Loucy (cell line): ENCODE measurements at regions not wholly inside any gene's neighbourhood (a gene's known extent, or its start where the extent isn't known, plus 50 kb on each side); places are given as distances from the start of the nearest gene placed in this dataset.

Experiments used
- H2AFZ ChIP-seq: fragments of 200-600 bp; sonication (generic); 2 replicates; pipeline ENCODE4 v1.6.0; 2016; ENCODE audit warnings: antibody characterized with exemption, mild to moderate bottlenecking, low read length, moderate library complexity
- H3F3A ChIP-seq: fragments of 200-600 bp; 2 replicates; pipeline ENCODE4 v1.6.0; 2016; ENCODE audit warnings: antibody characterized with exemption, low read depth, mild to moderate bottlenecking
- H3K27me3 ChIP-seq: fragments of 200-600 bp; sonication (generic); 2 replicates; pipeline ENCODE4 v1.6.1; 2014; ENCODE audit warnings: low read length, mild to moderate bottlenecking; ENCODE audit not compliant: insufficient read depth, poor library complexity, severe bottlenecking
- H3K36me3 ChIP-seq: fragments of 200-600 bp; sonication (generic); 2 replicates; pipeline ENCODE4 v1.6.1; 2016; ENCODE audit warnings: low read length; ENCODE audit not compliant: insufficient read depth
- H3K4me1 ChIP-seq: fragments of 200-600 bp; sonication (generic); 2 replicates; pipeline ENCODE4 v1.5.1; 2014; ENCODE audit warnings: low read length, mild to moderate bottlenecking; ENCODE audit not compliant: insufficient read depth, poor library complexity, severe bottlenecking
- H3K4me2 ChIP-seq: fragments of 200-600 bp; sonication (generic); 2 replicates; pipeline ENCODE4 v1.6.0; 2014; ENCODE audit warnings: antibody characterized with exemption, low read length, low read depth, mild to moderate bottlenecking; ENCODE audit not compliant: poor library complexity, severe bottlenecking
- H3K4me3 ChIP-seq: fragments of 200-600 bp; sonication (generic); 2 replicates; pipeline ENCODE4 v1.5.1; 2014; ENCODE audit warnings: low read length, mild to moderate bottlenecking, mixed read lengths; ENCODE audit not compliant: poor library complexity, severe bottlenecking
- H3K79me2 ChIP-seq: fragments of 200-600 bp; sonication (generic); 2 replicates; pipeline ENCODE4 v1.6.1; 2014; ENCODE audit warnings: low read length; ENCODE audit not compliant: insufficient read depth
- H3K9ac ChIP-seq: fragments of 200-600 bp; sonication (generic); 2 replicates; pipeline ENCODE4 v1.6.0; 2014; ENCODE audit warnings: mild to moderate bottlenecking, low read depth, low read length, moderate library complexity; ENCODE audit not compliant: poor library complexity, severe bottlenecking
- H3K9me2 ChIP-seq: fragments of 200-600 bp; sonication (generic); replicated peaks from 2 replicates; pipeline ENCODE4 v1.6.1; 2016; ENCODE audit warnings: low read depth, low read length, mixed read lengths
- H3K9me3 ChIP-seq: fragments of 200-600 bp; sonication (generic); 2 replicates; pipeline ENCODE4 v1.6.1; 2014; ENCODE audit warnings: mild to moderate bottlenecking, antibody characterized with exemption, low read length, low read depth; ENCODE audit not compliant: insufficient read depth
- H4K20me1 ChIP-seq: fragments of 200-600 bp; sonication (generic); 2 replicates; pipeline ENCODE4 v1.6.0; 2014; ENCODE audit warnings: antibody characterized with exemption, low read length, mild to moderate bottlenecking; ENCODE audit not compliant: insufficient read depth, poor library complexity, severe bottlenecking
- CTCF ChIP-seq: fragments of 200-600 bp; sonication (generic); conservative IDR thresholded peaks from 2 replicates; pipeline ENCODE4 v1.5.1; 2014; ENCODE audit warnings: mild to moderate bottlenecking, antibody characterized with exemption, low read length
- EZH2phosphoT487 ChIP-seq: fragments of 200-600 bp; IDR thresholded peaks from 2 replicates; pipeline ENCODE4 v1.6.1; 2018; ENCODE audit warnings: antibody characterized with exemption, mild to moderate bottlenecking, moderate library complexity, borderline replicate concordance

GRCh38 chr3:187951452-187952190 lies 202.3 kb upstream of the LPP start:
- no peaks in the 10 kb centered on the region for H3K9me2 ChIP-seq
- TF ChIP-seq CTCF: no peak
- TF ChIP-seq EZH2phosphoT487: no peak
- H3K27me3 ChIP-seq: no peaks in the 10 kb centered on the region
- peaks cover 92% of the 10 kb centered on the region for H3K4me1 ChIP-seq
- peak overlapping the region; percentile 55 for H3K4me3 ChIP-seq
- H3K4me2 ChIP-seq: peak overlapping the region; percentile 72
- H3K9ac ChIP-seq: peak overlapping the region; percentile 63
- no peaks in the 10 kb centered on the region for H4K20me1 ChIP-seq
- H3K79me2 ChIP-seq: no peaks in the 10 kb centered on the region
- H3F3A ChIP-seq: peaks cover 10% of the 10 kb centered on the region
- no peaks in the 10 kb centered on the region for H3K9me3 ChIP-seq
- no peak overlapping the region for H2AFZ ChIP-seq
- H3K36me3 ChIP-seq: no peaks in the 10 kb centered on the region

- Histone ChIP-seq H3K4me2 (peak overlapping the region; percentile 72), H2AFZ (no peak overlapping the region), H3F3A (peaks cover 10% of the 10 kb centered on the region), H3K9ac (peak overlapping the region; percentile 63), H3K4me3 (no peak overlapping the region), H4K20me1 (no peaks in the 10 kb centered on the region), H3K79me2 (no peaks in the 10 kb centered on the region), H3K36me3 (no peaks in the 10 kb centered on the region), H3K9me2 (no peaks in the 10 kb centered on the region), H3K27me3 (no peaks in the 10 kb centered on the region), H3K9me3 (no peaks in the 10 kb centered on the region), H3K4me1 (peaks cover 93% of the 10 kb centered on the region)
- TF ChIP-seq CTCF (no peak), EZH2phosphoT487 (no peak)
These were observed 201.1 kb upstream of the LPP start for GRCh38 chr3:187952849-187953248.

GRCh38 chr3:187954516-187954872 lies 199.5 kb upstream of the LPP start:
- Histone ChIP-seq H3K4me3 (no peak overlapping the region), H3K9me2 (no peaks in the 10 kb centered on the region), H3K9me3 (no peaks in the 10 kb centered on the region), H2AFZ (peak overlapping the region; percentile 2; the same call in 1 of the 2 replicates), H4K20me1 (no peaks in the 10 kb centered on the region), H3K9ac (peak overlapping the region; percentile 47), H3K4me1 (peaks cover 87% of the 10 kb centered on the region), H3K4me2 (no peak overlapping the region), H3K79me2 (no peaks in the 10 kb centered on the region), H3F3A (peaks cover 17% of the 10 kb centered on the region), H3K27me3 (no peaks in the 10 kb centered on the region), H3K36me3 (no peaks in the 10 kb centered on the region)
- TF ChIP-seq EZH2phosphoT487 (no peak), CTCF (no peak)
